NCI-H345 treated with DMSO at 0.1 percent for 48 hours (cell line): ENCODE measurements at regions not wholly inside any gene's neighbourhood (a gene's known extent, or its start where the extent isn't known, plus 50 kb on each side); places are given as distances from the start of the nearest gene placed in this dataset.

Experiments
- DNase-seq: peaks from one replicate; lab custom pipeline; 2025; ENCODE audit not compliant: unreplicated experiment; lab: John Stamatoyannopoulos, UW

DNA sequence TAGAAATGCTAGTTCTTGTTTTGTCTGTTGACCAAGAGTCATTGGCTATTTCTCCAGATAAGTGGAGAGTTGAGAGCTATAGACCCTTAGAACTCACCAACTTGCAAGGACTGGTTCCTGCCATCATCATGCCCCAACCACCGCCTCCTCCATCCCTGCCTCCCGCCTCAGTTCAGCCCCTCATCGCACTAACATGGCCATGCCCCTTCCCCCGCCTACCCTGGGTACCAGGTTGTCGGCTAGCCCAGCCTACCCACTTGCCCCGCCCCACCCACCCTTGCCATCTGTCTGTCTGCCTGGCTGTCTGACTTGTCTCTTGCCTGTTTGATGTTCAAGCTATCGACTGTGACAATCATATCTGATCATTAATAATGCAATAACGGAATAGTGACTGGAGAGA is 154.1 kb downstream of the TRIM29 start:
- no peak for DNase-seq

- DNase-seq, result no peak
These were observed 154.6 kb downstream of the TRIM29 start for GRCh38 chr11:119983240-119983732.

GRCh38 chr11:119982517-119983239 is 155.2 kb downstream of the TRIM29 start:
- no peak for DNase-seq

DNA sequence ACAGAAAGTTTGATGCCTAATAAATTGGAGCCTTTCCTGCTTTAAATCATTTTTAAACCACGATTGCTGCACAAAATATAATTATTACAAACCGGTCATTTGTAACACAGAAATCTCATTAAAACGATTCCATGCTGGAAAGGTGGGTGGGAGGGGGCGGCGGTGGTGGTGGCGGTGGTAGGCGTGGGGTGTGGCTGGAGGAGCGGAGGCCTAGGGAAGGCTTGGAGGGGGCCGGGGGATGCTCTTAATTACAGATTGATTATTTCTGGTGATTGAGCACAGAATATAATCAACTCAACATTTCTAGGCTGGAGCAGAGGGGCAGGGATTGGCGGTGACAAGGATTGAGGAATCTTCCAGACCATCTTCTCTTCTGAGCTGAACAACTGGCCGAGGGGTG is 157.5 kb downstream of the TRIM29 start:
- DNase-seq, result no peak

DNA sequence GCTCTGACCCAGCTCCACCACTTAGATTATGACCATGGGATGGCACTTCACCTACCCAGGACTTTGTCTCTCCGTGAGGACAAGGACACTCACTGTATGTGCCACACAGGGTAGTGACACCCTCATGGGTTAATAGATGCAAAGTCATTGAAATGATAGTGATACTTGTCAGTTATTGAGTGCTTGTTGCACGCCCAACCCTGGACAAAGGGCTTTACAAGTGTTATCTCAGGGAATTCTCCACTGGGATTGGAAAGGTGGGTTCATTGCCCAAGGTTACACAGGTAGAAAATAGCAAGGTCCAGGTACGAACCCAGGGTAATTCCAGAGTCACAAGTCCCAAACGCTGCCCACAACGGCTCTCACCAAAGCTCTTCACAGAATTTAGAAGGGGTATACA is 158.2 kb downstream of the TRIM29 start:
- no peak for DNase-seq

DNA sequence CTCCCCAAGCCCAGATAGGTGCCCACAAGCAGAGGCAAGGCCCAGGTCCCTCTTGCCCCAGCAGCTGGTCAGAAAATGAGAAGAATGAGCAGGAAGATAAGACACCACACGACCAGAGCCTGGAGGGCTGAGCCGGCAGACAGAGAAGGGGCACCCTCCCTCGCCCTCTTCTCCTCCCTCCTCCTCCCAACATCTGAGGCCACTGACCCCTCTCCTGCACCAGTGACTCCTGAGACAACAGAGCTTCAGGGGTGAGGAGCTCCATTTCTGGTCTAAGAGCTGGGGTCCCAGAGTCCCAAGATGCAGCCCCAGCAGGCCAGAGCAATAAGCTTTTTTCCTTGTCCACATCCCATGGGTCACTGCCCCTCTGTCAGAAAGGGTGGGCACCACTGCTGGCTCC is 159.2 kb downstream of the TRIM29 start:
- no peak for DNase-seq

DNA sequence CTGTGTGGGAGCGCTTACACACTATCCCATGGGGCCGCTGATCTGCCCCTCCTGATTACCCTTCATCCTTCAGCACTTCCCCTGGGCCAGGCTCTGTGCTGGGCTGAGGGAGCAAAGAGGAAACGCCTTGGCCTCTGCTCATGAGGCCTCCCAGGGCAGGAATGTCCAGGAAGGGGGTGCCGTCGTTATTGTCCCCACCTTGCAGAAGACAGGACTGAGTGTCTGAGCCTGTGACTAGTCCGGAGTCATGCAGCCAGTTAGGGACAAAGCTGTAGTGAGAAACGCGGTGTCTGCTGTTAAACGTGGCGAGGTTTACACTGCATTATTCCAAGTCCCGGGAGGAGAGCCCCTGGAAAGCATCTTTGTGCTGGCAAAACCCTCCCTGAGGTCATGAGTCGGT is 160.0 kb downstream of the TRIM29 start:
- no peak for DNase-seq

DNA sequence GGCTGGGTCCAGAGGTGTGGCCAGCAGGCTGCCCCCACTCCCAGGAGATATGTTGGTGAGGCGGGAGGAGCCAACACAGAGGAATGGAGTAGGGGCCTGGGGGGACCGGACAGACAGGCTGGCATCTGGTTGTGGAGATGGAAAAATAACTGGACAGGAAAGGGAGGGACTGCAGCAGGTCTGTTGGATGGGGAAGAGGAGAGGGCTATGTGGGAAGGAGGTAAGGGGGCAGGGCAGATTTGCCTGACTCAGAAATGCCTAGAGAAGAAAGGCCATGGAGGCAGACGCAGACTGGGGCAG is 160.4 kb downstream of the TRIM29 start:
- no peak for DNase-seq

- no peak for DNase-seq
These were observed 160.9 kb downstream of the TRIM29 start for GRCh38 chr11:119976805-119977560.

DNA sequence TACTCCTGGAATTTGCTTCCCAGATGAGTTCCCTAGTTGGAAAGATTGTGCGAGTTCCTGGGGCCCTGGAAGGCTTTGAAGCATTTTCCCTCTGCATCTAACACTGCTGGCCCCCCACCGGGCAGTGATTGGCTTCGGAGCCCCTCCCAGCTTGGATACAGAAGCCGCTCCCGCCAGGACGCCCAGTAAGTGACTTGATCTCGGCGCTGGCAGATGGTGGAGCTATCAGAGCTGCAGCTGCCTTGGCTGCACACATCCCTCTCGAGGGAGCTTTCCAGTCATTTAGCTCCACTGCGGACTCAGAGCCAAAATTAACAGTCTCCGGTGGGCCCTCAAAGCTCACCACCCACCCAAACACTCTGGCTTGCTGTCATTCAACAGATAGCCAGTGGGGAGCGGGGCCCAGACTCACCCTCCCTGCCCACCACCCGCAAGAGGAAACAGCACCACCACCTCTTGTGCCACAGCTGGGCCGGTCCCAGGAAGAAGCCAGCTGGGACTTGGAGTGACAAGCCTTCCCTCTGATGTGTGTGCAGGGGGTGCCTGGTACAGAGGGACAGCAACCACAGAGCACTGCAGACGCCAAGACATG is 162.3 kb downstream of the TRIM29 start:
- peak; percentile 58 for DNase-seq

DNA sequence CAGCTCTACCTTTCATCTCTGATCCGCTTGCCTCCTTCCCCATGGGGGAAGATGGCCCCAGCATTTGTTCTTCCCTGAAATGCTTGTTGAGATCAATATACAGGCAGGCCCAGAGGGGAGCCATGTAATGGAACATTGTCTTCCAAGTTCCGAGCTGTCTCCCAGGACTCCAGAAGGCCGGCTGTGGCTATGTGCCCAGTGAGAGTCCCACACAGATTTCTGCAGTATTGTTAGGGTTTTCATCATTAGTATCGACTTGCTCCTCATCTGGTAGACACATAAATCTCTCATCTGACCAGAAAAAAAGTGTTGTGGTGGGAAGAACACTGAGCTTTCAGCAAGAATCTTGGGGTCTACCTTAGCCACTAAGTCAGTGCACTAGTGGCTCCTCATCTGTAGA is 163.4 kb downstream of the TRIM29 start:
- DNase-seq, result no peak

DNA sequence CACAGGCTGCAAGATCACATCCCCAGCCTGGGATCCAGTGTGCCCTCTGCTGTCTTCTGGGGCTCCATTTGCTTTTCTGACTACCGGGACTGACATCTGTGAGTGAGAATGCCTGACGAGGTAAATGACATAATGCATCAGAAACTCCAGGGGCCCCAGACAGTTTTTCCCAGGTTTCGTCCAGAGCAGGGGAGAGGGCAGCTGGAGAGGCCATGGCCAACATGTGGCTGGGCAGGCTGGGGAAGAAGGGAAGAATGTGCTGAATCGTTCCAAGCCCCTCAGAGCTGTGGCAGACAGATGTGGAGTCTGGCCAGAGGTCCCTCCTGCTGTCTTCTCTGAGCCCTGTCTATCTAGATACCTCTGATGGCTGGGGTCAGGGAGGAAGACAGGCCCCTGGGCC is 163.9 kb downstream of the TRIM29 start:
- DNase-seq, result no peak

DNA sequence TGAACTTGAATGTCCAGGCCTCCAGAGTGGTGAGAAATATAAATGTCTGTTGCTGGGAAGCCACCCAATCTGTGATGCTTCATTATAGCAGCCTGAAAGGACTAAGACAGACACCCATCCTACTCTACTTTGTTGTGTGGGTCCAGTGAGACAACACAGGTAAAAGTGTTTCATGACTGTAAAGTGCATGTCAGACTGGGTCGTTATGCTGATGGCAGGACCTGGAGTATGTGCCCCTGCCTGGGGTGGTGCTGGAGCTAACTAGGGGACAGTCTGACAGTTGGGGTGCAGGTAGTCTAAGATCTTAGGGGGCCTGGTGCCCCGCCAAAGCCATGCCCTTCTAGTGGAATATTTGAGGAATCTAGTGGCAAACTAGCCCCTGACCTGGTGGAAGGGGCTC is 165.6 kb downstream of the TRIM29 start:
- no peak for DNase-seq

DNA sequence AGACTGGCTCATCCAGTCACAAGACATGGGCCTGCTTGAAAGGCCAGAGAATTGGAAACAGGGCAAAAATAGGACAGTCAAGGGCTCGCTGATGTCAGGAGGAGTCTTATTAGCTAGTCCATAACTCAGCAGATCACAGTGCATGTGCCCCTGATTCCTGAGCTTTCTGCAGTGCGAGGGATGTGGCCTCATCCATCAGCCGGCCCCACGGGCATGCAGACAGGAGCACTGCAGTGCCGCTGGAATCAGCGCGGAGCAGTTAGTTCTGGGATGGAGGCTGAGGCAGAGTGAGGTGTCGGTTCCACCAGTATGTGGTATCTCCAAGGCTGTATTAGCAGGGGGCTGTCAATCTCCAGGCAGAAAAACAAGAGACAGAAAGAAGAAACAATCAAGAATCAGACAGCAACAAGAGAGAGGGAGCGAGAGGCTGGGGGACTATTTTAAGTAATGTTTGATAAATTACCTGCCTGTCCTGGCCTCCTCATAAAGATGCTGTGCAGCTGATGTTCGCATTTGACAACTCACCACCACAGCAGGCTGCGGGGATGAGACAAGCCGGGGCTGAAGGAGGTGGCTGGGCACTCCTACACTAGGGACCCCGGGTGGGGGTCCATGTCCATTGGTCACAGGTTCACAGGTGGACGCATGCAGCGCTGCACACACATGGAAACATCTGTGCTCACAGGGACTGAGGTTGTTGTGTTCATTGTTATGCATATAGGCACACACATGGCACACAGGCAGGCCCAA is 167.2 kb downstream of the TRIM29 start:
- DNase-seq, result no peak

GRCh38 chr11:119964136-119965025 is 173.5 kb downstream of the TRIM29 start:
- no peak for DNase-seq

GRCh38 chr11:119957951-119958350 is 180.0 kb downstream of the TRIM29 start:
- DNase-seq, result no peak

GRCh38 chr11:119952441-119952840 is 185.5 kb downstream of the TRIM29 start:
- no peak for DNase-seq

- DNase-seq, result no peak
These were observed 194.6 kb downstream of the TRIM29 start for GRCh38 chr11:119943298-119943655.

DNA sequence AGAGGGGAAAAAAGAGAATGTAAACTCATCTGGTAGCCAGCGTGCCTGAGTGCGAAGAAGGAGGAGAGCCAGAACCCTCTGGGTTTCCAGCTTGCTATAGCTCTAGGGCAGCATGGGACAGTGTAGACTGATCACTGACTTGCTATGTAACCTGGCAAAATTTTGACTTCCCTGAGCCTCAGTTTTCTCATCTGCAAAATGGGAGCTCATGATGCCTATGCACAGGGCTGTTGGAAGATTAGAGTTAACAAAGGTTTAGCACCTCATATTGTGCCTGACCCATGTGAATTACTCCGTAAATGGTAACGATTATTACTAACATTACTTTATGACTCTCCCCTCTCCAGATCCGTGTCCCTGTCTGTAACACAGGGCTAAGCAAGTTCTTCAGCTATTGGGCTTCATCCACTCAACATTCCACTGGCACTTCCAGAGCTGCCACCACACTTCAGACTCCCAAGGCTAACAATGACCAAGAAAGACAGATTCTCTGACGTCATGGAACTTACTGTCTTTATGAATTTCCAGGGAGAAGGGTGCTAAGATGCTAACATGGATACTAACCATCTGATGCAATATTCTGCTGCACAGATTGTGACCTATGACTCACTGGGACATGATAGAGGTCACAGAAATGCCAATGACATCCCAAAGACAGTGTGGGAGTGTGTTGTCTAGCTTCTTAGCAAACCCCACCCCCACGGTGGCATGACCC is 195.2 kb downstream of the TRIM29 start:
- DNase-seq, result no peak
